ENCODE measurements at regions not wholly inside any gene's neighbourhood (a gene's known extent, or its start where the extent isn't known, plus 50 kb on each side); places are given as distances from the start of the nearest gene placed in this dataset.

GRCh38 chr3:145801696-145802095 lies 359.3 kb downstream of the PLOD2 start:
- TF ChIP-seq CTCF (IDR thresholded peaks at IDR 0.05) (no peak), POLR2A (IDR thresholded peaks at IDR 0.05) (no peak), POLR2AphosphoS5 (IDR thresholded peaks at IDR 0.05; ENCODE audit: insufficient read depth in 1 of 2, low read depth in 1 of 2) (no peak)
